HepG2 (cell line): ENCODE measurements at regions not wholly inside any gene's neighbourhood (a gene's known extent, or its start where the extent isn't known, plus 50 kb on each side); places are given as distances from the start of the nearest gene placed in this dataset.

ENCODE experiments used
- ATAC-seq: fragments of 200-7000 bp; cut with Tn5 transposase; 3 replicates; pipeline ENCODE4 v1.9.1; 2020; ENCODE audit warnings: mild to moderate bottlenecking, moderate library complexity
- BruUV-seq: library from RNA; stranded (reverse); fragments of 400-500 nt; replicated peaks from 2 replicates; lab custom pipeline; 2021; lab: Mats Ljungman, UMichigan
- CTCF ChIA-PET: fragments of 300-600 bp; formaldehyde crosslinking; extraction: SDS; loops from one replicate; lab custom pipeline; 2021; ENCODE audit warnings: low total read pairs, inconsistent platforms, low intra/inter-chr PET ratio; lab: Yijun Ruan, JAX
- POLR2A ChIA-PET: fragments of 350-600 bp; sonication (Branson Sonifier 250); formaldehyde crosslinking; loops from one replicate; lab custom pipeline; 2020; ENCODE audit warnings: antibody characterized with exemption, inconsistent platforms; lab: Yijun Ruan, JAX
- DNase-seq: peaks from one replicate; pipeline ENCODE4 v3.0.0-alpha.2; 2015; ENCODE audit warnings: low spot score
- FAIRE-seq: peaks from 3 replicates; lab custom pipeline; 2011; peaks lifted over from hg19 to GRCh38; lab: Jason Lieb, UNC
- H2AFZ ChIP-seq: one replicate; pipeline ENCODE4 v1.6.1; 2011; ENCODE audit warnings: low read length, inconsistent platforms
- H3K27ac ChIP-seq: fragments of 300-600 bp; 3 replicates; pipeline ENCODE4 v1.8.0; 2011; ENCODE audit warnings: mixed run types, mild to moderate bottlenecking, mixed read lengths, low read length, inconsistent platforms; ENCODE audit not compliant: insufficient read depth; ENCODE audit errors: extremely low read length
- H3K27me3 ChIP-seq, 2 experiments: fragments of 200-600 bp in 1 of 2; 2 replicates in 1 of 2; 3 replicates in 1 of 2; pipeline versions ENCODE4 v1.6.0 to v1.8.0; 2011; ENCODE audit warnings: low read length in 2 of 2, mild to moderate bottlenecking in 2 of 2, moderate library complexity in 2 of 2, inconsistent platforms in 1 of 2; ENCODE audit not compliant: insufficient read depth in 2 of 2, control insufficient read depth in 1 of 2
- H3K36me3 ChIP-seq, 2 experiments: fragments of 200-600 bp in 1 of 2; replicated peaks in 1 of 2; 2 replicates in 1 of 2; 3 replicates in 1 of 2; pipeline versions ENCODE4 v1.5.1 to v1.8.0; 2011; ENCODE audit warnings: low read length in 2 of 2, inconsistent platforms in 1 of 2; ENCODE audit not compliant: insufficient read depth in 2 of 2, control insufficient read depth in 1 of 2
- H3K4me1 ChIP-seq: 2 replicates; pipeline ENCODE4 v1.5.1; 2012; ENCODE audit warnings: low read length, inconsistent platforms; ENCODE audit not compliant: insufficient read depth
- H3K4me2 ChIP-seq: 2 replicates; pipeline ENCODE4 v1.6.0; 2011; ENCODE audit warnings: low read depth, low read length, inconsistent platforms
- H3K4me3 ChIP-seq, 3 experiments: fragments of 200-600 bp in 1 of 3; sonication (generic), shearing (Covaris generic) in 1 of 3; replicated peaks in 1 of 3; 2 replicates each; pipeline ENCODE4 v1.5.1; 2011 to 2016; ENCODE audit warnings: low read length in 3 of 3, inconsistent platforms in 2 of 3, low read depth in 2 of 3, mild to moderate bottlenecking in 2 of 3, control low read depth in 1 of 3, mixed read lengths in 1 of 3; ENCODE audit not compliant: insufficient read depth in 1 of 3
- H3K79me2 ChIP-seq: one replicate; pipeline ENCODE4 v1.6.1; 2011; ENCODE audit warnings: low read length, inconsistent platforms; ENCODE audit not compliant: insufficient read depth
- H3K9ac ChIP-seq: 2 replicates; pipeline ENCODE4 v1.6.0; 2011; ENCODE audit warnings: mild to moderate bottlenecking, low read depth, low read length, inconsistent platforms; ENCODE audit not compliant: insufficient read depth
- H3K9me3 ChIP-seq: 2 replicates; pipeline ENCODE4 v1.5.1; 2012; ENCODE audit warnings: mild to moderate bottlenecking, low read length
- H4K20me1 ChIP-seq: 2 replicates; pipeline ENCODE4 v1.6.0; 2011; ENCODE audit warnings: inconsistent platforms, mild to moderate bottlenecking, low read length, moderate library complexity; ENCODE audit not compliant: insufficient read depth
- ATRX ChIP-seq: sonication (generic); formaldehyde crosslinking; IDR thresholded peaks from 2 replicates; pipeline ENCODE4 v1.4.0; 2020; ENCODE audit warnings: missing genetic modification reagents, borderline replicate concordance
- CBX2 ChIP-seq, 2 experiments: fragments of 200-600 bp in 1 of 2; sonication (generic); formaldehyde crosslinking in 1 of 2; IDR thresholded peaks; 2 replicates each; pipeline versions ENCODE4 v1.7.0 to v1.8.1; 2018 to 2022; ENCODE audit warnings: low read depth in 2 of 2, low read length in 1 of 2, mild to moderate bottlenecking in 1 of 2, missing genetic modification reagents in 1 of 2
- CREB1 ChIP-seq, 2 experiments: fragments of 450-650 bp in 1 of 2; IDR thresholded peaks; 2 replicates each; pipeline ENCODE4 v1.6.1; 2016 to 2017; ENCODE audit warnings: control low read depth in 1 of 2, mild to moderate bottlenecking in 1 of 2, missing compliant biosample characterization in 1 of 2, missing genetic modification characterization in 1 of 2
- GABPA ChIP-seq, 2 experiments: IDR thresholded peaks; 2 replicates each; pipeline ENCODE4 v1.6.1; 2011 to 2016; ENCODE audit warnings: low read depth in 2 of 2, low read length in 1 of 2, missing biosample characterization in 1 of 2, missing genetic modification characterization in 1 of 2
- JUN ChIP-seq: sonication (generic); formaldehyde crosslinking; IDR thresholded peaks from 2 replicates; pipeline ENCODE4 v1.4.0; 2020; ENCODE audit warnings: mild to moderate bottlenecking, missing genetic modification reagents
- KDM2A ChIP-seq: sonication (generic); formaldehyde crosslinking; IDR thresholded peaks from 2 replicates; pipeline ENCODE4 v1.4.0; 2020; ENCODE audit warnings: low read depth, missing genetic modification reagents, borderline replicate concordance
- MZF1 ChIP-seq: sonication (generic); formaldehyde crosslinking; IDR thresholded peaks from 2 replicates; pipeline ENCODE4 v1.8.1; 2023; ENCODE audit warnings: mild to moderate bottlenecking, missing genetic modification reagents, borderline replicate concordance
- WGBS: methylation state at CpG from one replicate; pipeline ENCODE4 v1.1.6; 2017; ENCODE audit warnings: low lambda C conversion rate; 5-methylcytosine and 5-hydroxymethylcytosine counted together
- in situ Hi-C: cut with HindIII; loops from 2 replicates; pipeline ENCODE4 v1.10.0; 2017; ENCODE audit warnings: low pct_unique_long_range_greater_than_20kb; ENCODE audit not compliant: extremely low pct_ligation_motif_present
- intact Hi-C: fragments of 100-400 bp; cut with micrococcal nuclease; formaldehyde crosslinking; loops from one replicate; pipeline ENCODE4 v1.10.0; 2022; ENCODE audit not compliant: unreplicated experiment
- TF ChIP-seq, protein P1 (sequence below): IDR thresholded peaks from 2 replicates; pipeline ENCODE4 v1.6.1; 2012; ENCODE audit warnings: low read depth, low read length, improper control_type of control experiment
- TF ChIP-seq, protein P2 (sequence below), 2 experiments: sonication (generic) in 1 of 2; formaldehyde crosslinking in 1 of 2; IDR thresholded peaks; 2 replicates each; pipeline versions ENCODE4 v1.6.1 to v1.9.0; 2014 to 2022; ENCODE audit warnings: antibody characterized with exemption in 1 of 2, borderline replicate concordance in 1 of 2, inconsistent platforms in 1 of 2, low read depth in 1 of 2, missing genetic modification reagents in 1 of 2

DNA sequence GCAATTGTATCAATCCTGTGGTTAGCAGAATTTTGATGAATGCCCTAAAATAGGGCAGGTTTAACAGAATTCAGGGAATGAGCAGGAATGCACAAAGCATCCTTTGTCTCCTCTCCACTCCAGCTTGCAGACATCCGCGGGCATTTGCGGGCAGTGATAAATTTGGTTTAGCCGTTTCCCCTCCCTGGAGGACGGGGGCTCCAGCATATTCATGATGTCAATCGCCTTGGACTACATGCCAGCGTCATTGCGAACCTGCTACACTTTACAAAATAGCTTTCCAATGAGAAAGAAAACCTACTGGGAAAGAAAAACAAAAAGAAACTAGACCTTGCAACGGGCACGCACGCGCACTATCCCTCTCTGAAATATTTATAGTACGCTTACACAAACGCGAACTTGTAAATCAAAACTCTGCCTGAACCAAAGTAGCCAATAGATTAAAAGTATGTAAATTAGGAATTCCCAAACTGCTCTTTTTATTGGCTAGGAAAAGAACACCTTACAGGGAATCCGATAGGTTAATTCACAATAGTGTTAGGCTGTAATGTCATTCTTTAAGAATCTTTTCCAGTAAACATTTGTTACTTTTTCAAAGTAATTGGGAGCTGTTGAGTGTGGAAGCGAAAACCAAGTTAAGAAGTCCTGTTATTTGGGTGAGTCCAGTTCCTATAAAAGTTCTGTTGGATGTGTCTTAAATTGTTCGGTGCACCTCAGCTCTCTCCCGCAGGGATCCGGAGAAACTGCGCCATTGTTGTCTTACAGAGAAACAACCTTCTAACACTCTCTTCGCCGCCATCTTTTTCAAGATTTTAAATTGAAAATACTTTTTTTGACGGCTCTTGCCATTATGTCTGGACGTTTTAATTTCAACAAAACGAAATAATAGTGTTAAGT, 136.7 kb downstream of the HFE start (continued):
- TF ChIP-seq ATRX (CRISPR knock-in tag) (no peak), CREB1 (IDR thresholded peaks at IDR 0.05) (no peak), CREB1 (CRISPR knock-in tag; IDR thresholded peaks at IDR 0.05) (peak; percentile 49), JUN (no peak)

DNA sequence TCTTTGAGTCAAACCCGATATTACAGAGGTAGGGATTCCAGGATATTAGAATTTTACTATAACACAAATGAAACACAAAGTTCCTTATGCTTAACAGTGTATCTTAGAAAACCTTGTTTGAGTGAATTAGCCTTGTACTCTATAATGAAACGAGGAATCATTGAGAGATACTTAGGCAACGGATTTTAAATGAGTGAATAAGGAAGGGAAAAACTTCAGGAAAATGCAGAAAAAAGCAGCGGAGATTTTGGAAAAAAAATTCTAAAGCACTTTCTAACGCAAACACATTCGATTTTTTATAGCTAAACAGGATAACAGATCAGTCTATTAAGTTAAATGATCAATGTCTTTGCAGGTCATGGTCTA, 137.3 kb downstream of the HFE start:
- no peaks in the 10 kb centered on the region for H3K9me3 ChIP-seq
- peak overlapping the region; percentile 49 to 70 (median 69); a peak in 5 of 6 replicates for H3K4me3 ChIP-seq
- no peak for ATAC-seq
- peak overlapping the region; percentile 80 for H3K4me2 ChIP-seq
- no peak for DNase-seq
- POLR2A ChIA-PET, result interaction anchor here (0.6 to 3.3 kb wide), 15 partner anchors 9 to 179 kb away, joined by 3 to 17 read pairs (median 6); a partner anchor contains a TSS
- intact Hi-C loops (no loop called here), in situ Hi-C loops (no loop called here)
- no peaks in the 10 kb centered on the region; a peak in 1 of 5 replicates for H3K36me3 ChIP-seq
- no peak overlapping the region for H2AFZ ChIP-seq
- H3K27ac ChIP-seq, result peak overlapping the region; percentile 94
- FAIRE-seq, result no peak
- TSS peak; percentile 86 for BruUV-seq
- H3K79me2 ChIP-seq, result peaks cover 5% of the 10 kb centered on the region
- no peaks in the 10 kb centered on the region; a peak in 1 of 5 replicates for H3K27me3 ChIP-seq
- H3K4me1 ChIP-seq, result peaks cover 30% of the 10 kb centered on the region
- no peaks in the 10 kb centered on the region for H4K20me1 ChIP-seq
- peak overlapping the region; percentile 82 for H3K9ac ChIP-seq
- CTCF ChIA-PET, result no interaction called here
- 48% methylated on average over 6 of the region's 6 CpGs for WGBS
- TF ChIP-seq, protein P1, sequence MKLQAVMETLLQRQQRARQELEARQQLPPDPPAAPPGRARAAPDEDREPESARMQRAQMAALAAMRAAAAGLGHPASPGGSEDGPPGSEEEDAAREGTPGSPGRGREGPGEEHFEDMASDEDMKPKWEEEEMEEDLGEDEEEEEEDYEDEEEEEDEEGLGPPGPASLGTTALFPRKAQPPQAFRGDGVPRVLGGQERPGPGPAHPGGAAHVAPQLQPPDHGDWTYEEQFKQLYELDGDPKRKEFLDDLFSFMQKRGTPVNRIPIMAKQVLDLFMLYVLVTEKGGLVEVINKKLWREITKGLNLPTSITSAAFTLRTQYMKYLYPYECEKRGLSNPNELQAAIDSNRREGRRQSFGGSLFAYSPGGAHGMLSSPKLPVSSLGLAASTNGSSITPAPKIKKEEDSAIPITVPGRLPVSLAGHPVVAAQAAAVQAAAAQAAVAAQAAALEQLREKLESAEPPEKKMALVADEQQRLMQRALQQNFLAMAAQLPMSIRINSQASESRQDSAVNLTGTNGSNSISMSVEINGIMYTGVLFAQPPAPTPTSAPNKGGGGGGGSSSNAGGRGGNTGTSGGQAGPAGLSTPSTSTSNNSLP, result no peak
- TF ChIP-seq CBX2 (IDR thresholded peaks at IDR 0.05; ENCODE audit: low read depth, low read length) (no peak), CBX2 (CRISPR knock-in tag; IDR thresholded peaks at IDR 0.05; ENCODE audit: low read depth) (no peak), KDM2A (CRISPR knock-in tag) (no peak), GABPA (IDR thresholded peaks at IDR 0.05; ENCODE audit: low read depth, low read length) (no peak), GABPA (CRISPR knock-in tag; IDR thresholded peaks at IDR 0.05; ENCODE audit: low read depth) (0 out of 2 replicates have a peak, but pooled peaks have one; percentile 12), MZF1 (no peak)
- TF ChIP-seq, protein P2, sequence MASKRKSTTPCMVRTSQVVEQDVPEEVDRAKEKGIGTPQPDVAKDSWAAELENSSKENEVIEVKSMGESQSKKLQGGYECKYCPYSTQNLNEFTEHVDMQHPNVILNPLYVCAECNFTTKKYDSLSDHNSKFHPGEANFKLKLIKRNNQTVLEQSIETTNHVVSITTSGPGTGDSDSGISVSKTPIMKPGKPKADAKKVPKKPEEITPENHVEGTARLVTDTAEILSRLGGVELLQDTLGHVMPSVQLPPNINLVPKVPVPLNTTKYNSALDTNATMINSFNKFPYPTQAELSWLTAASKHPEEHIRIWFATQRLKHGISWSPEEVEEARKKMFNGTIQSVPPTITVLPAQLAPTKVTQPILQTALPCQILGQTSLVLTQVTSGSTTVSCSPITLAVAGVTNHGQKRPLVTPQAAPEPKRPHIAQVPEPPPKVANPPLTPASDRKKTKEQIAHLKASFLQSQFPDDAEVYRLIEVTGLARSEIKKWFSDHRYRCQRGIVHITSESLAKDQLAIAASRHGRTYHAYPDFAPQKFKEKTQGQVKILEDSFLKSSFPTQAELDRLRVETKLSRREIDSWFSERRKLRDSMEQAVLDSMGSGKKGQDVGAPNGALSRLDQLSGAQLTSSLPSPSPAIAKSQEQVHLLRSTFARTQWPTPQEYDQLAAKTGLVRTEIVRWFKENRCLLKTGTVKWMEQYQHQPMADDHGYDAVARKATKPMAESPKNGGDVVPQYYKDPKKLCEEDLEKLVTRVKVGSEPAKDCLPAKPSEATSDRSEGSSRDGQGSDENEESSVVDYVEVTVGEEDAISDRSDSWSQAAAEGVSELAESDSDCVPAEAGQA (IDR thresholded peaks at IDR 0.05; ENCODE audit: low read depth), result no peak
- TF ChIP-seq, protein P2 (CRISPR knock-in tag; IDR thresholded peaks at IDR 0.05; ENCODE audit: borderline replicate concordance), result no peak
